ENCODE measurements at regions not wholly inside any gene's neighbourhood (a gene's known extent, or its start where the extent isn't known, plus 50 kb on each side); places are given as distances from the start of the nearest gene placed in this dataset.

- ChIA-PET POLR2A (no interaction called here), CTCF (no interaction called here)
- no peak for TF ChIP-seq CTCF (IDR thresholded peaks at IDR 0.05)
- Mint-ChIP-seq H3K4me3 (no peak overlapping the region), H3K9me3 (no peaks in the 10 kb centered on the region), H3K4me1 (ENCODE audit: low read depth) (no peaks in the 10 kb centered on the region), H3K36me3 (ENCODE audit: low read depth) (no peaks in the 10 kb centered on the region), H3K27ac (no peak overlapping the region), H3K27me3 (peaks cover 4% of the 10 kb centered on the region)
- DNase-seq (no peak), ATAC-seq (no peak)
- intact Hi-C loops (cut with micrococcal nuclease), result loop anchor here (5.0 kb wide), 1 partner anchor 828 kb away; no protein-coding TSS in a partner anchor
Measured at GRCh38 chr2:71919708-71920107, 228.0 kb downstream of the CYP26B1 start.

GRCh38 chr2:71910277-71910676 is 237.4 kb downstream of the CYP26B1 start:
- ChIA-PET CTCF (interaction anchor here (2.5 kb wide), 1 partner anchor 14 kb away, joined by 10 read pairs; no protein-coding TSS in a partner anchor), POLR2A (no interaction called here)
- H3K36me3 Mint-ChIP-seq (ENCODE audit: low read depth), result no peaks in the 10 kb centered on the region
- no peak overlapping the region for H3K27ac Mint-ChIP-seq
- H3K4me1 Mint-ChIP-seq (ENCODE audit: low read depth), result no peaks in the 10 kb centered on the region
- TF ChIP-seq CTCF (IDR thresholded peaks at IDR 0.05), result no peak
- no peak for ATAC-seq
- no peak for DNase-seq
- intact Hi-C loops (cut with micrococcal nuclease), result no loop called here
- peaks cover 8% of the 10 kb centered on the region for H3K9me3 Mint-ChIP-seq
- peaks cover 14% of the 10 kb centered on the region for H3K27me3 Mint-ChIP-seq
- no peak overlapping the region for H3K4me3 Mint-ChIP-seq

GRCh38 chr2:71908798-71909197 is 238.9 kb downstream of the CYP26B1 start:
- CTCF ChIA-PET, result interaction anchor here (1.3 to 2.5 kb wide), 2 partner anchors 8 to 15 kb away, joined by 4 to 10 read pairs; no protein-coding TSS in a partner anchor
- Mint-ChIP-seq H3K4me1 (ENCODE audit: low read depth) (no peaks in the 10 kb centered on the region), H3K27me3 (peaks cover 20% of the 10 kb centered on the region), H3K27ac (no peak overlapping the region), H3K36me3 (ENCODE audit: low read depth) (no peaks in the 10 kb centered on the region), H3K9me3 (peaks cover 8% of the 10 kb centered on the region), H3K4me3 (no peak overlapping the region)
- POLR2A ChIA-PET, result no interaction called here
- DNase-seq (no peak), ATAC-seq (no peak)
- intact Hi-C loops (cut with micrococcal nuclease), result no loop called here
- TF ChIP-seq CTCF (IDR thresholded peaks at IDR 0.05), result no peak

- no peak for TF ChIP-seq CTCF (IDR thresholded peaks at IDR 0.05)
- DNase-seq (no peak), ATAC-seq (no peak)
- Mint-ChIP-seq H3K36me3 (ENCODE audit: low read depth) (no peaks in the 10 kb centered on the region), H3K9me3 (peaks cover 8% of the 10 kb centered on the region), H3K27me3 (peaks cover 21% of the 10 kb centered on the region), H3K27ac (no peak overlapping the region), H3K4me1 (ENCODE audit: low read depth) (no peaks in the 10 kb centered on the region), H3K4me3 (no peak overlapping the region)
- intact Hi-C loops (cut with micrococcal nuclease), result no loop called here
- CTCF ChIA-PET, result no interaction called here
- POLR2A ChIA-PET, result no interaction called here
Measured at GRCh38 chr2:71907503-71907902, 240.2 kb downstream of the CYP26B1 start.

- H3K27ac Mint-ChIP-seq, result no peak overlapping the region
- no peak overlapping the region for H3K4me3 Mint-ChIP-seq
- peaks cover 17% of the 10 kb centered on the region for H3K27me3 Mint-ChIP-seq
- DNase-seq (no peak), ATAC-seq (no peak)
- CTCF ChIA-PET, result interaction anchor here (1.7 kb wide), 1 partner anchor 17 kb away, joined by 7 read pairs; no protein-coding TSS in a partner anchor
- POLR2A ChIA-PET, result no interaction called here
- no peaks in the 10 kb centered on the region for H3K36me3 Mint-ChIP-seq (ENCODE audit: low read depth)
- H3K4me1 Mint-ChIP-seq (ENCODE audit: low read depth), result no peaks in the 10 kb centered on the region
- H3K9me3 Mint-ChIP-seq, result peaks cover 8% of the 10 kb centered on the region
- intact Hi-C loops (cut with micrococcal nuclease), result no loop called here
- no peak for TF ChIP-seq CTCF (IDR thresholded peaks at IDR 0.05)
Measured at GRCh38 chr2:71906357-71906973, 241.2 kb downstream of the CYP26B1 start.
